ENCODE measurements at regions not wholly inside any gene's neighbourhood (a gene's known extent, or its start where the extent isn't known, plus 50 kb on each side); places are given as distances from the start of the nearest gene placed in this dataset.
A peak's percentile ranks its signal among the peaks of the same experiment; 100 is the strongest.

- peak; percentile 54 for DNase-seq
Measured at GRCh38 chr3:182710557-182711157, 82.6 kb upstream of the ATP11B start.

- DNase-seq, result no peak
Measured at GRCh38 chr3:182711261-182711683, 82.0 kb upstream of the ATP11B start.

GRCh38 chr3:182711853-182712252 is 81.5 kb upstream of the ATP11B start:
- DNase-seq, result no peak

- DNase-seq, result no peak
Measured at GRCh38 chr3:182713111-182713510, 80.2 kb upstream of the ATP11B start.

GRCh38 chr3:182713743-182714517 is 79.4 kb upstream of the ATP11B start:
- DNase-seq, result peak; percentile 72

GRCh38 chr3:182715006-182715405 is 78.3 kb upstream of the ATP11B start:
- DNase-seq, result no peak

- DNase-seq, result no peak
Measured at GRCh38 chr3:182716114-182716688, 77.1 kb upstream of the ATP11B start.

GRCh38 chr3:182717216-182717615 is 76.1 kb upstream of the ATP11B start:
- no peak for DNase-seq

GRCh38 chr3:182722907-182723306 is 70.4 kb upstream of the ATP11B start:
- DNase-seq, result no peak

GRCh38 chr3:182723596-182723995 is 69.7 kb upstream of the ATP11B start:
- no peak for DNase-seq

GRCh38 chr3:182725372-182726251 is 67.7 kb upstream of the ATP11B start:
- DNase-seq, result no peak

GRCh38 chr3:182726258-182727142 is 66.8 kb upstream of the ATP11B start:
- DNase-seq, result no peak

- DNase-seq, result no peak
Measured at GRCh38 chr3:182728238-182728637, 65.1 kb upstream of the ATP11B start.

- DNase-seq, result no peak
Measured at GRCh38 chr3:182729903-182730674, 63.2 kb upstream of the ATP11B start.

- no peak for DNase-seq
Measured at GRCh38 chr3:182730675-182731042, 62.6 kb upstream of the ATP11B start.

- no peak for DNase-seq
Measured at GRCh38 chr3:182731764-182732163, 61.5 kb upstream of the ATP11B start.

GRCh38 chr3:182732232-182733015 is 60.9 kb upstream of the ATP11B start:
- no peak for DNase-seq

- DNase-seq, result no peak
Measured at GRCh38 chr3:182735672-182736071, 57.6 kb upstream of the ATP11B start.

- DNase-seq, result no peak
Measured at GRCh38 chr3:182737825-182738224, 55.5 kb upstream of the ATP11B start.

GRCh38 chr3:182738583-182739411 is 54.5 kb upstream of the ATP11B start:
- DNase-seq, result no peak

All from NCI-H1105 (cell line).